ENCODE measurements at regions not wholly inside any gene's neighbourhood (a gene's known extent, or its start where the extent isn't known, plus 50 kb on each side); places are given as distances from the start of the nearest gene placed in this dataset.

DNA sequence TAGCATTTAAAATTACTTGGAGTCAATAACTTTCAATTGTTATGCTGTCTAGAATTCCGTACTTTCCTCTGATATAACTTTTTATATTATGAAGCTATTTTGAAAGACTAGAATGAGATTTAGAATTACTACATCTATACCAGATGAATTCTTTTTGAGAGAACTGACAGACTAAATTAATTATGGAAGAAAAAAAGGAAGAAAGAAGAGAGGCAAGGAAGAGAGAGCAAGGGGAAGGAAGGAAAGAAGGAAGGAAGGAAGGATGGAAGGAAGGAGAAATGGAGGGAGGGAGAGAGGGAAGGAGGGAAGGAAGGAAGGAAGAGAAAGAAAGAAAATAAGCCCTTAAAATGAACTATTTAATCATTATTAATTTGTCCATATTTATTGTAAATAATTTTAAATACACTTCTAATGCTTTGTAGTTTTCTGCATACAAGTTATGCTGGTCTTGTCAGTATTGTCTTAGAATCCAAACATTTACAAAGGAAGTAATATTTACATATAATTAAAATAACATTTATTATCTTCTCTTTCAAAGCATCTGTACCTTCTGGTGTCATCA, 280.4 kb upstream of the HSF2 start:
- Histone ChIP-seq H3K4me1 (ENCODE audit: insufficient read depth, low read length) (no peaks in the 10 kb centered on the region), H3K36me3 (ENCODE audit: insufficient read depth, low read length) (no peaks in the 10 kb centered on the region), H3K4me3 (ENCODE audit: low read depth in 1 of 2, low read length in 2 of 2) (no peak overlapping the region), H3K27ac (ENCODE audit: low read depth, low read length) (no peak overlapping the region), H3K9me3 (ENCODE audit: low read length) (no peaks in the 10 kb centered on the region), H3K9ac (ENCODE audit: low read length) (no peak overlapping the region), H3K27me3 (ENCODE audit: control insufficient read depth in 1 of 2, insufficient read depth in 2 of 2, low read length in 2 of 2) (no peaks in the 10 kb centered on the region)

DNA sequence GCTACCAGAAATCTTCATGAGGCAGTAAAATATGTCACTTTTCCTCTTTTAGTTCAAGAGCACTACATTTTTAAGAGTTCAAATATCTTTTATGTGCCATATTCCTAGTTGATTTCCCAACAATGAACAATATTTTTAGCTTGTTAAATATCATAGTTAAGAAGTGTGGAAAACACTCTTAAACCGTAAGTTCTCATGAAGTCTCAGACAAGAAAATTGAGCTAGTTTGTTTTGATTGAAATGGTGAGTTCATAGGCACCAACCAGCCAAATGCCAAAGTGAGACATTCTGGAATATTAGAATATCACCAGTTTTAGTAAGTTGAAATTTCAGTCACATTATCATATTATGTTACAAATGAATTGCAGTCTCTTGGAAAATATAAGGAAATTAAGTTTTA, 277.2 kb upstream of the HSF2 start:
- Histone ChIP-seq H3K9ac (ENCODE audit: low read length) (no peak overlapping the region), H3K36me3 (ENCODE audit: insufficient read depth, low read length) (no peaks in the 10 kb centered on the region), H3K4me1 (ENCODE audit: insufficient read depth, low read length) (no peaks in the 10 kb centered on the region), H3K4me3 (ENCODE audit: low read depth in 1 of 2, low read length in 2 of 2) (no peak overlapping the region), H3K9me3 (ENCODE audit: low read length) (no peaks in the 10 kb centered on the region), H3K27me3 (ENCODE audit: control insufficient read depth in 1 of 2, insufficient read depth in 2 of 2, low read length in 2 of 2) (no peaks in the 10 kb centered on the region), H3K27ac (ENCODE audit: low read depth, low read length) (no peak overlapping the region)

DNA sequence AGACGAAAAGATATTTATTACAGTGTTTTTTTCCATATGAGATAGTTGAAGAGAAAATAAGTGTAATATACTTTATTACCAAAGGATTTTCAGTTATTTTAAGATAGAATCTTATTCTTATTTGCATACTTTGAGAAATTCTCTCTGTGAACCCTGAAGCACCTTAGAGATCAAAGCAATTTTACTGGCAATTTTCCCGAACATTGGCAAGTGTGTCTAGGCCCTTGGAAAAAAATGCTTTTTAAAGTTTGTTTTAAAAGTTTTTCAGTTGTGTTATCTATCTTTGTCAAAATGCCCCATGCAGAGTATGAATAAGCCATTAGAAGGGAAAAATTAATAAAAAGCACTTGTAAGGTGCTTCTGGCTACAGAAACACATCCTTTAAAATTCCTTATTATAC, 276.8 kb upstream of the HSF2 start:
- H3K4me3 ChIP-seq (ENCODE audit: low read depth in 1 of 2, low read length in 2 of 2), result no peak overlapping the region
- H3K4me1 ChIP-seq (ENCODE audit: insufficient read depth, low read length), result no peaks in the 10 kb centered on the region
- H3K36me3 ChIP-seq (ENCODE audit: insufficient read depth, low read length), result no peaks in the 10 kb centered on the region
- H3K9me3 ChIP-seq (ENCODE audit: low read length), result no peaks in the 10 kb centered on the region
- H3K27ac ChIP-seq (ENCODE audit: low read depth, low read length), result no peak overlapping the region
- H3K27me3 ChIP-seq (ENCODE audit: control insufficient read depth in 1 of 2, insufficient read depth in 2 of 2, low read length in 2 of 2), result no peaks in the 10 kb centered on the region
- no peak overlapping the region for H3K9ac ChIP-seq (ENCODE audit: low read length)

DNA sequence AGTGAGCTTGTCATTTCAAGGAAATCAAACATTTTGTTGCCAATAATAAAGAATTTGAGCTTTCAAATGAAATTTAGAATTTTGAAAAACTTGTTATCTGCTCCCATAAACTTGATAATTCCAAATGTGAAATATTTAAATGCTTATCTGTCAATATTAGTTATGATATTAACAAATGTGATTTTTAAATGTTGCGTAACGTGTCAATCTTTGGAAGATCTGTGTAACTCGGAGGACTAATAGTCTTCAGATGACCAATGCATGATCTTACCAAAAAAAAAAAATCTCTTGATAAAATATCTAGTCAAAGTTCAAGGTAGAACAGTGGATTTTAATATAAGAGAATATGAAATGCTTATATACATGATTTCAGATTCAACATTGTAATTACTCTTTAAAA, 274.5 kb upstream of the HSF2 start:
- Histone ChIP-seq H3K9me3 (ENCODE audit: low read length) (no peaks in the 10 kb centered on the region), H3K27ac (ENCODE audit: low read depth, low read length) (no peak overlapping the region), H3K4me3 (ENCODE audit: low read depth in 1 of 2, low read length in 2 of 2) (no peak overlapping the region)

GRCh38 chr6:122126894-122127293, 272.6 kb upstream of the HSF2 start:
- no peaks in the 10 kb centered on the region for H3K4me1 ChIP-seq (ENCODE audit: insufficient read depth, low read length)
- H3K27ac ChIP-seq (ENCODE audit: low read depth, low read length), result no peak overlapping the region
- no peaks in the 10 kb centered on the region for H3K36me3 ChIP-seq (ENCODE audit: insufficient read depth, low read length)
- no peaks in the 10 kb centered on the region for H3K27me3 ChIP-seq (ENCODE audit: control insufficient read depth in 1 of 2, insufficient read depth in 2 of 2, low read length in 2 of 2)
- no peak overlapping the region for H3K4me3 ChIP-seq (ENCODE audit: low read depth in 1 of 2, low read length in 2 of 2)
- H3K9ac ChIP-seq (ENCODE audit: low read length), result no peak overlapping the region
- no peaks in the 10 kb centered on the region for H3K9me3 ChIP-seq (ENCODE audit: low read length)

More for the DNA sequence above, 274.5 kb upstream of the HSF2 start:
- Histone ChIP-seq H3K36me3 (ENCODE audit: insufficient read depth, low read length) (no peaks in the 10 kb centered on the region), H3K4me1 (ENCODE audit: insufficient read depth, low read length) (no peaks in the 10 kb centered on the region), H3K27me3 (ENCODE audit: control insufficient read depth in 1 of 2, insufficient read depth in 2 of 2, low read length in 2 of 2) (no peaks in the 10 kb centered on the region), H3K9ac (ENCODE audit: low read length) (no peak overlapping the region)

DNA sequence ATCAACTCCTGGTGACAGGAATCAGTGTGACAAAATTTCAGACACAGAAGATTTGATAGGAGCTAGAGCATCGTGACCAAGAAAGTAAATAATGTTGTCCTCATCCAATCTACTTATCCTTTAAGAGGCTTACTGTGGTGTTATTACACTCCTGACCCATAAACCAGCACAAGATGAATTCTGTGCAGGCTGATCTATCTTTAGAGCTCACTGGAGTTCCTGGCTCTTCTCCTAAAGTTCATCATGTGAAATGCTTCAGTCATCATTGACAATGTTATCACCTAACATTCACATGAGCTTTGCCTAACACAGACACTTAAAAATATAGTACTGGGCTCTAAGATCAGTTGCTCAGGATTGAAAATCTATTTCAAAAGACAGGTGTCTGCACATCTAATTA, 271.0 kb upstream of the HSF2 start:
- Histone ChIP-seq H3K4me3 (ENCODE audit: low read depth in 1 of 2, low read length in 2 of 2) (no peak overlapping the region), H3K9me3 (ENCODE audit: low read length) (no peaks in the 10 kb centered on the region), H3K27ac (ENCODE audit: low read depth, low read length) (no peak overlapping the region), H3K4me1 (ENCODE audit: insufficient read depth, low read length) (no peaks in the 10 kb centered on the region), H3K9ac (ENCODE audit: low read length) (no peak overlapping the region), H3K36me3 (ENCODE audit: insufficient read depth, low read length) (no peaks in the 10 kb centered on the region), H3K27me3 (ENCODE audit: control insufficient read depth in 1 of 2, insufficient read depth in 2 of 2, low read length in 2 of 2) (no peaks in the 10 kb centered on the region)

DNA sequence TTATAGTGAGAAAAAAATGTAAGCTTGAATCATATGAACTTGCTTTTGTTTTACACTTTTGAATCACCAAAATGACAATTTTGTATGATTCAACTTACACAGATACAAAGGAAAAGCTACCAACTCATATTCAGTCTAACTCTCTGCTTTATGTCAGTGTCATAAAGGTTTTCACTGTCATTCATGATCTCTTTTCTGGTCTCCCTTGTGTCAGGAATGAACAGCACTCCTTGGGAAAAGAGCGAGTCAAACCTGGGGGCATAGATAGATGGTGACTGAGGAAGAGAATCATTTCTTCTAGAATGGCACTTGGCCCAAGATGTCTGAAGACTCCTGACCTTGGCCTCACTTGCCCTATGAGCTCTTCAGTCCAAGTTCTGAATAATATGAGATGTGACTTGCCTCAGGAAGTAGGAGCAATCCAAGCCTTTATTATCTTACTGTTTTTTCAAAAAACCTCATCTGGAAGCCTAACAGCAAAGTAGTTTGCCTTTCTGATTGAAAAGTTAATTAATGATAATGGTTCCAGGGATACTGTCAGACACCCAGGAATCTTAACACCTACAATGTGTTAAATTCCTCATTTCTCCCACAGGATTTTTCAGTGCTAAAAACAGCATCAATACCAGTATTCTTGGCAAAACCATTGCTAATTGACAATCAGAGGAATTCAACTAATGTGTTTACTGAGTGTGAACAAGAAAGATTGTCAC, 270.0 kb upstream of the HSF2 start:
- H3K9ac ChIP-seq (ENCODE audit: low read length), result no peak overlapping the region
- H3K4me3 ChIP-seq (ENCODE audit: low read depth in 1 of 2, low read length in 2 of 2), result no peak overlapping the region
- no peaks in the 10 kb centered on the region for H3K9me3 ChIP-seq (ENCODE audit: low read length)
- no peaks in the 10 kb centered on the region for H3K36me3 ChIP-seq (ENCODE audit: insufficient read depth, low read length)
- H3K27ac ChIP-seq (ENCODE audit: low read depth, low read length), result no peak overlapping the region
- no peaks in the 10 kb centered on the region for H3K27me3 ChIP-seq (ENCODE audit: control insufficient read depth in 1 of 2, insufficient read depth in 2 of 2, low read length in 2 of 2)
- H3K4me1 ChIP-seq (ENCODE audit: insufficient read depth, low read length), result no peaks in the 10 kb centered on the region

DNA sequence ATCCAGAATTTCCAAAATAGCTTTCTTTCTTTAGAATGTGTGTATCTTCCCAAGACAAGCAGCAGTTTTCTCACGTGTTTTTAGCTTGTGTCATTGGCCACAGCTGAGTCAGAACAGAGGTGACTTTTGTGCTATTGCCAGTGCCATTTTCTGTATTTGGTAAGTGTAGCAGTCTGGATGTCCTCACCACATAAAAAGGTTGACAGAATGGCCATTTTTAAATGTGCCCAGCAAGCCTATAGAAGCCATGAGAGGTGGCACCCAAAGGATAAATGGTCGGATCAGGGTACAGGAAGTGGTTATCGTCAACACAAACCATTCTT, 269.5 kb upstream of the HSF2 start:
- H3K36me3 ChIP-seq (ENCODE audit: insufficient read depth, low read length), result no peaks in the 10 kb centered on the region
- no peak overlapping the region for H3K9ac ChIP-seq (ENCODE audit: low read length)
- no peak overlapping the region for H3K27ac ChIP-seq (ENCODE audit: low read depth, low read length)
- no peak overlapping the region for H3K4me3 ChIP-seq (ENCODE audit: low read depth in 1 of 2, low read length in 2 of 2)
- no peaks in the 10 kb centered on the region for H3K9me3 ChIP-seq (ENCODE audit: low read length)
- no peaks in the 10 kb centered on the region for H3K4me1 ChIP-seq (ENCODE audit: insufficient read depth, low read length)
- no peaks in the 10 kb centered on the region for H3K27me3 ChIP-seq (ENCODE audit: control insufficient read depth in 1 of 2, insufficient read depth in 2 of 2, low read length in 2 of 2)

DNA sequence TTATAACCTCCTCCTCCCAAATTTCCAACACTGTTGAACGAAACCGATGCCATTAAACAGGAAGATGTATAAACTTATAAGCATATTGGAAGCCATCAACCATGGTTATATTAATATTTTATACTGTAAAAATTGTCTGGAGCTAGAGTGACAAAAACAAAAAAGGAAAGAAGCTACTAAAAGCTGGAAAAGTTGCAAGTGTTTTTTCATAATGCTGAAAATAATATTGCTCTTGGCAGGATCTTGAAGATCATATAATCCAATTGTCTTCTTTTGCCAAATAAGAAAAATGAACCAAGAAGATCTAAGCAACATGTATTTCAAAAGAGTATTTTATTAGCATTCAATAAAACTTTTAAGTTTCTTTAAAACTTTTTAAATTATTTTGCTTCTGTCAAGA, 268.9 kb upstream of the HSF2 start:
- H3K4me3 ChIP-seq (ENCODE audit: low read depth in 1 of 2, low read length in 2 of 2), result no peak overlapping the region
- no peaks in the 10 kb centered on the region for H3K27me3 ChIP-seq (ENCODE audit: control insufficient read depth in 1 of 2, insufficient read depth in 2 of 2, low read length in 2 of 2)
- no peaks in the 10 kb centered on the region for H3K4me1 ChIP-seq (ENCODE audit: insufficient read depth, low read length)
- no peaks in the 10 kb centered on the region for H3K36me3 ChIP-seq (ENCODE audit: insufficient read depth, low read length)
- H3K27ac ChIP-seq (ENCODE audit: low read depth, low read length), result no peak overlapping the region
- no peak overlapping the region for H3K9ac ChIP-seq (ENCODE audit: low read length)
- H3K9me3 ChIP-seq (ENCODE audit: low read length), result no peaks in the 10 kb centered on the region

DNA sequence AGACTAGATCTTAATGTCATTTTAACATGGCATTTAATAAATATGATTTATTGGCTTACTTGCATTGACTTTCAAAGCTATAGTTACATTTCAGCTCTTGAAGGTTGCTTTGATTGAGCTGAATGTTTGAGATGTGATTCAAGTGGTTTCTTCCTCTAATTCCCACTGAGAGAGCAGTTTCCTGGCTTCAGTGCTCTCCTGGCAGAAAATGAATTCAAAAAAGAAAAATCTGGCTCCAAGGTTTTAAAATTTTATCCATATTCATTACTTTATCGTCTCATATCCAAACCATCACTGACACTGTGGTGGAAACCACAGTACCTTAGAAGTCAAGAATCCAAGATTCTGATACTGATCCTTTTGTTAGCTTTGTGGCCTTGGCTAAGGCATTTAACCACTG, 263.1 kb upstream of the HSF2 start:
- no peak overlapping the region for H3K4me3 ChIP-seq (ENCODE audit: low read depth in 1 of 2, low read length in 2 of 2)

GRCh38 chr6:122140031-122140430, 259.4 kb upstream of the HSF2 start:
- Histone ChIP-seq H3K4me1 (ENCODE audit: insufficient read depth, low read length) (no peaks in the 10 kb centered on the region), H3K4me3 (ENCODE audit: low read depth in 1 of 2, low read length in 2 of 2) (no peak overlapping the region), H3K9ac (ENCODE audit: low read length) (no peak overlapping the region), H3K27me3 (ENCODE audit: control insufficient read depth in 1 of 2, insufficient read depth in 2 of 2, low read length in 2 of 2) (no peaks in the 10 kb centered on the region), H3K36me3 (ENCODE audit: insufficient read depth, low read length) (no peaks in the 10 kb centered on the region), H3K9me3 (ENCODE audit: low read length) (no peaks in the 10 kb centered on the region), H3K27ac (ENCODE audit: low read depth, low read length) (no peak overlapping the region)

More for the DNA sequence above, 263.1 kb upstream of the HSF2 start:
- Histone ChIP-seq H3K27me3 (ENCODE audit: control insufficient read depth in 1 of 2, insufficient read depth in 2 of 2, low read length in 2 of 2) (no peaks in the 10 kb centered on the region), H3K9me3 (ENCODE audit: low read length) (no peaks in the 10 kb centered on the region), H3K9ac (ENCODE audit: low read length) (no peak overlapping the region), H3K36me3 (ENCODE audit: insufficient read depth, low read length) (no peaks in the 10 kb centered on the region), H3K4me1 (ENCODE audit: insufficient read depth, low read length) (no peaks in the 10 kb centered on the region), H3K27ac (ENCODE audit: low read depth, low read length) (no peak overlapping the region)

- Histone ChIP-seq H3K9me3 (ENCODE audit: low read length) (no peaks in the 10 kb centered on the region), H3K4me3 (ENCODE audit: low read depth in 1 of 2, low read length in 2 of 2) (no peak overlapping the region), H3K9ac (ENCODE audit: low read length) (no peak overlapping the region), H3K36me3 (ENCODE audit: insufficient read depth, low read length) (no peaks in the 10 kb centered on the region), H3K4me1 (ENCODE audit: insufficient read depth, low read length) (no peaks in the 10 kb centered on the region), H3K27ac (ENCODE audit: low read depth, low read length) (no peak overlapping the region), H3K27me3 (ENCODE audit: control insufficient read depth in 1 of 2, insufficient read depth in 2 of 2, low read length in 2 of 2) (no peaks in the 10 kb centered on the region)
These were observed 258.2 kb upstream of the HSF2 start for GRCh38 chr6:122141246-122141645.

Measured in muscle layer of colon (tissue), 2 donors.